H1 (cell line): ENCODE measurements at regions not wholly inside any gene's neighbourhood (a gene's known extent, or its start where the extent isn't known, plus 50 kb on each side); places are given as distances from the start of the nearest gene placed in this dataset.
A peak's percentile ranks its signal among the peaks of the same experiment; 100 is the strongest.

Experiments used
- CTCF ChIA-PET: fragments of 300-600 bp; sonication (Branson Sonifier 250); formaldehyde crosslinking; loops from one replicate; lab custom pipeline; 2021; ENCODE audit not compliant: partially characterized antibody; lab: Charles Lee
- POLR2A ChIA-PET: fragments of 300-600 bp; sonication (Branson Sonifier 250); formaldehyde crosslinking; loops from one replicate; lab custom pipeline; 2021; ENCODE audit warnings: inconsistent platforms; ENCODE audit not compliant: partially characterized antibody; lab: Charles Lee
- DNase-seq, 2 experiments: peaks; one replicate each; pipeline versions ENCODE4 v3.0.0 to v3.0.0-alpha.2; 2010 to 2022; ENCODE audit warnings: low spot score in 2 of 2, low read depth in 1 of 2, mixed read lengths in 1 of 2
- FAIRE-seq: peaks from 2 replicates; lab custom pipeline; 2011; peaks lifted over from hg19 to GRCh38; lab: Jason Lieb, UNC
- H2AFZ ChIP-seq: 2 replicates; pipeline ENCODE4 v1.8.1; 2012; ENCODE audit warnings: low read length, inconsistent platforms
- H2AK5ac ChIP-seq: 2 replicates; pipeline ENCODE4 v1.6.1; 2013; ENCODE audit warnings: low read depth, low read length
- H2BK120ac ChIP-seq: replicated peaks from 2 replicates; pipeline ENCODE3; 2013; ENCODE audit warnings: low read depth, low read length, inconsistent platforms
- H2BK12ac ChIP-seq: 2 replicates; pipeline ENCODE4 v1.6.1; 2013; ENCODE audit warnings: low read depth, low read length
- H2BK15ac ChIP-seq: 2 replicates; pipeline ENCODE4 v1.6.1; 2013; ENCODE audit warnings: low read length
- H2BK20ac ChIP-seq: 2 replicates; pipeline ENCODE4 v1.6.1; 2013; ENCODE audit warnings: low read length
- H2BK5ac ChIP-seq: 2 replicates; pipeline ENCODE4 v1.6.1; 2013; ENCODE audit warnings: low read depth, low read length
- H3K14ac ChIP-seq: 2 replicates; pipeline ENCODE4 v1.6.1; 2013; ENCODE audit warnings: inconsistent platforms; ENCODE audit not compliant: insufficient read length
- H3K18ac ChIP-seq: 2 replicates; pipeline ENCODE4 v1.6.1; 2013; ENCODE audit warnings: low read length; ENCODE audit errors: extremely low read depth
- H3K23ac ChIP-seq: 2 replicates; pipeline ENCODE4 v1.6.1; 2013; ENCODE audit warnings: inconsistent platforms; ENCODE audit not compliant: insufficient read length
- H3K23me2 ChIP-seq: 2 replicates; pipeline ENCODE4 v1.6.1; 2013; ENCODE audit warnings: low read depth, low read length
- H3K27ac ChIP-seq: 2 replicates; pipeline ENCODE4 v1.6.1; 2011; ENCODE audit warnings: low read depth, low read length, inconsistent platforms
- H3K27me3 ChIP-seq, 4 experiments: replicated peaks in 1 of 4; 1 replicate in 1 of 4; 2 replicates in 3 of 4; pipeline versions ENCODE4 v1.6.1 to v1.8.1; 2011 to 2013; ENCODE audit warnings: low read length in 3 of 4, mild to moderate bottlenecking in 3 of 4, inconsistent platforms in 2 of 4, mixed read lengths in 2 of 4, moderate library complexity in 1 of 4; ENCODE audit not compliant: control insufficient read depth in 3 of 4, insufficient read depth in 3 of 4; ENCODE audit errors: extremely low read depth in 1 of 4
- H3K36me3 ChIP-seq, 4 experiments: 2 replicates each; pipeline versions ENCODE4 v1.6.1 to v1.8.1; 2011 to 2013; ENCODE audit warnings: mild to moderate bottlenecking in 4 of 4, low read length in 3 of 4, moderate library complexity in 2 of 4, control low read depth in 1 of 4, inconsistent platforms in 1 of 4; ENCODE audit not compliant: insufficient read depth in 4 of 4, control insufficient read depth in 2 of 4
- H3K4ac ChIP-seq: replicated peaks from 2 replicates; pipeline ENCODE3; 2013; ENCODE audit warnings: low read length, low read depth, mixed read lengths, inconsistent platforms; ENCODE audit not compliant: insufficient read length
- H3K4me1 ChIP-seq, 4 experiments: replicated peaks in 1 of 4; 1 replicate in 1 of 4; 2 replicates in 3 of 4; pipeline versions ENCODE4 v1.6.1 to v1.8.1; 2011 to 2013; ENCODE audit warnings: low read length in 3 of 4, inconsistent platforms in 2 of 4, mixed read lengths in 1 of 4; ENCODE audit not compliant: insufficient read depth in 4 of 4, control insufficient read depth in 3 of 4
- H3K4me2 ChIP-seq, 2 experiments: 2 replicates each; pipeline versions ENCODE4 v1.6.1 to v1.8.1; 2011 to 2013; ENCODE audit warnings: low read depth in 2 of 2, low read length in 2 of 2, control low read depth in 1 of 2, inconsistent platforms in 1 of 2, mild to moderate bottlenecking in 1 of 2; ENCODE audit not compliant: insufficient read depth in 1 of 2
- H3K4me3 ChIP-seq, 4 experiments: fragments of 200-600, 300-600 bp in 1 of 4; sonication (generic), shearing (Covaris generic), sonication (Bioruptor Twin) in 1 of 4; 2 replicates each; pipeline versions ENCODE4 v1.5.1 to v1.8.1; 2011 to 2016; ENCODE audit warnings: low read length in 4 of 4, low read depth in 3 of 4, control low read depth in 2 of 4, inconsistent platforms in 2 of 4, mild to moderate bottlenecking in 2 of 4, mixed read lengths in 1 of 4, moderate library complexity in 1 of 4; ENCODE audit not compliant: insufficient read depth in 2 of 4; ENCODE audit errors: extremely low read depth in 1 of 4
- H3K56ac ChIP-seq: replicated peaks from 2 replicates; pipeline ENCODE3; 2013; ENCODE audit warnings: low read depth, mild to moderate bottlenecking, mixed read lengths, low read length, inconsistent platforms; ENCODE audit not compliant: insufficient read length
- H3K79me1 ChIP-seq: 2 replicates; pipeline ENCODE4 v1.6.1; 2013; ENCODE audit warnings: low read depth, low read length, control low read depth
- H3K79me2 ChIP-seq, 2 experiments: 2 replicates each; pipeline versions ENCODE4 v1.6.1 to v1.8.1; 2012 to 2013; ENCODE audit warnings: low read length in 2 of 2, mild to moderate bottlenecking in 2 of 2, inconsistent platforms in 1 of 2; ENCODE audit not compliant: insufficient read depth in 2 of 2, control insufficient read depth in 1 of 2
- H3K9ac ChIP-seq, 4 experiments: replicated peaks in 1 of 4; 1 replicate in 1 of 4; 2 replicates in 3 of 4; pipeline versions ENCODE4 v1.6.1 to v1.8.1; 2011 to 2013; ENCODE audit warnings: low read depth in 3 of 4, low read length in 3 of 4, control low read depth in 2 of 4, mild to moderate bottlenecking in 2 of 4, moderate library complexity in 2 of 4, inconsistent platforms in 1 of 4; ENCODE audit errors: extremely low read depth in 1 of 4
- H3K9me3 ChIP-seq, 2 experiments: 2 replicates each; pipeline versions ENCODE4 v1.6.1 to v1.8.1; 2012 to 2013; ENCODE audit warnings: mild to moderate bottlenecking in 2 of 2, moderate library complexity in 2 of 2, control low read depth in 1 of 2, inconsistent platforms in 1 of 2, low read depth in 1 of 2, low read length in 1 of 2, mixed read lengths in 1 of 2; ENCODE audit not compliant: insufficient read depth in 2 of 2
- H4K20me1 ChIP-seq, 2 experiments: replicated peaks in 1 of 2; 2 replicates each; pipeline versions ENCODE3 to v1.8.1; 2011 to 2013; ENCODE audit warnings: inconsistent platforms in 2 of 2, low read length in 2 of 2, mild to moderate bottlenecking in 1 of 2; ENCODE audit not compliant: insufficient read depth in 2 of 2, control insufficient read depth in 1 of 2
- H4K5ac ChIP-seq: 2 replicates; pipeline ENCODE4 v1.6.1; 2013; ENCODE audit warnings: low read length, low read depth, mixed read lengths, inconsistent platforms; ENCODE audit not compliant: insufficient read length
- H4K8ac ChIP-seq: 2 replicates; pipeline ENCODE4 v1.8.0; 2013; ENCODE audit warnings: mild to moderate bottlenecking, moderate library complexity, low read length, inconsistent platforms; ENCODE audit not compliant: insufficient read depth; ENCODE audit errors: extremely low read depth
- H4K91ac ChIP-seq: replicated peaks from 2 replicates; pipeline ENCODE3; 2013; ENCODE audit warnings: low read length, mixed read lengths, inconsistent platforms; ENCODE audit not compliant: insufficient read length
- BCL11A ChIP-seq, 2 experiments: IDR thresholded peaks; one replicate each; pipeline ENCODE4 v1.6.1; 2011; ENCODE audit warnings: low read depth in 2 of 2, low read length in 2 of 2, mild to moderate bottlenecking in 2 of 2
- SP2 ChIP-seq: IDR thresholded peaks from 2 replicates; pipeline ENCODE4 v1.6.1; 2012; ENCODE audit warnings: mild to moderate bottlenecking, low read length, inconsistent platforms
- WGBS, 2 experiments: shearing (Covaris generic) in 1 of 2; methylation state at CpG; one replicate each; pipeline versions ENCODE4 v1.1.6 to v1.1.7; 2013 to 2015; ENCODE audit warnings: low lambda C conversion rate in 2 of 2, mixed read lengths in 2 of 2, inconsistent platforms in 1 of 2, low coverage in 1 of 2, missing lambda C conversion rate in 1 of 2; ENCODE audit not compliant: insufficient replicate concordance in 2 of 2, insufficient coverage in 1 of 2, insufficient read length in 1 of 2; ENCODE audit errors: extremely low coverage in 1 of 2, missing lambda C conversion rate in 1 of 2; 5-methylcytosine and 5-hydroxymethylcytosine counted together

GRCh38 chr22:48485149-48486133 is 1342.2 kb downstream of the BRD1 start:
- WGBS, 2 experiments: 77% methylated on average over 21 of the region's 22 CpGs; no CpG with 5 or more reads in 1 of the 2 experiments
- POLR2A ChIA-PET: no interaction called here
- Histone ChIP-seq H2BK12ac (no peak overlapping the region; the same call in 1 of the 2 replicates), H2AK5ac (no peak overlapping the region), H3K14ac (no peak overlapping the region), H3K9ac (no peak overlapping the region), H4K20me1 (no peaks in the 10 kb centered on the region), H3K79me1 (no peaks in the 10 kb centered on the region), H2BK120ac (no peak overlapping the region), H3K23ac (no peak overlapping the region), H2AFZ (no peak overlapping the region), H2BK15ac (no peak overlapping the region), H4K5ac (no peak overlapping the region), H3K23me2 (peaks cover 8% of the 10 kb centered on the region; the same call in 1 of the 2 replicates), H3K9me3 (no peaks in the 10 kb centered on the region), H3K18ac (0 out of 2 replicates have a peak overlapping the region, but pooled peaks have one; percentile 16), H4K91ac (no peak overlapping the region), H3K4ac (no peak overlapping the region), H3K79me2 (no peaks in the 10 kb centered on the region), H3K4me2 (no peak overlapping the region), H4K8ac (no peak overlapping the region), H2BK5ac (no peak overlapping the region), H2BK20ac (no peak overlapping the region), H3K36me3 (no peaks in the 10 kb centered on the region), H3K27ac (no peak overlapping the region), H3K4me3 (no peak overlapping the region), H3K56ac (no peak overlapping the region), H3K4me1 (peaks cover 0 to 15% (median 6%) of the 10 kb centered on the region in 4 experiments; a peak in 6 of 7 replicates), H3K27me3 (peaks cover 0 to 6% (median 0%) of the 10 kb centered on the region in 4 experiments; a peak in 3 of 7 replicates)
- no peak for TF ChIP-seq BCL11A (IDR thresholded peaks at IDR 0.05; ENCODE audit: low read depth in 2 of 2, low read length in 2 of 2)
- TF ChIP-seq SP2: no peak
- DNase-seq (no peak), FAIRE-seq (no peak)
- CTCF ChIA-PET: interaction anchor here (0.7 to 1.4 kb wide), 3 partner anchors 209 to 373 kb away, joined by 3 read pairs; no protein-coding TSS in a partner anchor
